NCI-H1048 (cell line): ENCODE measurements at regions not wholly inside any gene's neighbourhood (a gene's known extent, or its start where the extent isn't known, plus 50 kb on each side); places are given as distances from the start of the nearest gene placed in this dataset.

Source experiments
- DNase-seq: peaks from one replicate; lab custom pipeline; 2025; lab: John Stamatoyannopoulos, UW

GRCh38 chr21:28233536-28234220, 759.0 kb downstream of the LTN1 start:
- no peak for DNase-seq

GRCh38 chr21:28230559-28230958, 762.1 kb downstream of the LTN1 start:
- no peak for DNase-seq

GRCh38 chr21:28229814-28230213, 762.9 kb downstream of the LTN1 start:
- no peak for DNase-seq

DNA sequence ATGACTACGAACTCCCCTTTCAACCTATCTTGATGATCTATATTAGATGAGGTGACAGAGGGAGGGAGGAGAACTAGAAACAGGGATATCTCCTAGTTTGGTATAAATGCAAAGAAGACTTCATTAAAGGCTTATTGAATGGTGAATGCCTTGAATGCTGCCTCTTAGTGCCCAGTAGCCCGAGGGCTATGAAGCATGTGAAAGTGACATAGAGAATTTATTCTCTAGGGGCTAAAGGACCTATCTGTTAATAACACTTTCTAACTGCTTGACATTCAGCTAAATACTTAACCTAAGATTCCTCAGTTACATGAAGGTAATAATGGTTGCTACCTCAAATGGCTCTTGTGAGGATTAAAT, 764.1 kb downstream of the LTN1 start:
- DNase-seq = no peak

- DNase-seq = no peak
Observed at GRCh38 chr21:28227881-28228635, 764.6 kb downstream of the LTN1 start.

DNA sequence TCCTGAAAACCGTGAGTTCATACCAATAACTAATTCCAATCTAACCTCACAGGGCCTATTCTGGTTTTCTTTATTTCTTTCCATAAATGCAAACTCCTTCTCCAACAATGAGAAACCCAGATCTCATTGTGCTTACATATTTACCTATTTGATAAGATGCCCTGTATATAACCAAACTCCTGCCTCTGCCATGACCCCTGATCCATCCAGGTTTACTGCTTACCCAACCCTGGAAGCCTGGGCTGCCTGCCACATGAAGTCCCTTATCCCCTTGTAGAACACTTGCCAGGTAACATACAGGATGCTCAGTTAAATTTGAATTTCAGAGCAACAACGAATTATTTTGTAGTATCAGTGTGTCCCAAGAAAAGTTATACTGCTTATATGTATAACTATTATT, 766.1 kb downstream of the LTN1 start:
- DNase-seq = no peak

GRCh38 chr21:28224191-28224726, 768.4 kb downstream of the LTN1 start:
- DNase-seq = no peak

GRCh38 chr21:28221984-28222383, 770.7 kb downstream of the LTN1 start:
- DNase-seq = no peak

DNA sequence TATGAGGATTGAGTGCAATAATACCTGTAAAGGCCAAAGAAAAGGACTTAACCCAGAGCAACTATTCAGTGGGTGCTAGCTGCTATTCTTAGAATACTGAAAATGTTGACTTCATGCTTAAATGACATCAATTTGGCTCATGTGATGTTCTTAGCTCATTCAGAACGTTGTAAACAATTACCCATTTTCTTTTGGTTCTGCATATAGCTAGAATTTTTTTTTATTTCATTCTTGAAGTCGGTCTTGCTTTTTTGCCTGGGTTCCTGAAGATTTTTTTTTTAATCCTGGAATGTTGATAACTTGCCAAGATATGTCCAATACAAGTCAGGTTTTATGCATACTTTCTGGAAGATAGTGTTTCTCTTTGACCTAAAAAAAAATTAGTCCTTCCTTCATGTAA, 772.0 kb downstream of the LTN1 start:
- no peak for DNase-seq

DNA sequence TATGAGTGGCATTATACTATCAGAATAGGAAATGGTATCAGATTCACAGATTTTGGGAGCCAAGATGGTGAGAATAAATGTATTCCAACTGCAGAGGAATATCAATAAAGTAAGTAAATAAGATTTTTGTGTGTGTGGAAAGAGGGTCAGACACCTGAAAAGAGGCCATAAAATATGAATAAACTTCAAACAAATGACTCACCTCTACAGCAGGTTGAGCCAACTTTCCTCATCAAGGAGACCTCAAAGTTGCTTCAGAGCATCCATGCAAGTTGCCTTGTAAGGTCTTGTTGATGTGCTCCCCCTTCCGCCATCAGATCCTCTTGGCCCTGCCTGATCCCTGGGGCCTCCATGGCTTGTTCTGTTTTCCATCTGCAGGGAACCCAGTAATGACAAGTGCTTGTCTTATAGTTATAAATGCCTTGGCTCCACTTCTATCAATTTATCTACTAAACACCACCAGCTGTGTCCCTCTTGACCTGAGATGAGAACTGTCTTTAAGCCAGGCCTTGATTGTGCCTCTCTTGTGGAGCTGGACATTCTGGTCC, 775.6 kb downstream of the LTN1 start:
- no peak for DNase-seq

- no peak for DNase-seq
Observed at GRCh38 chr21:28215214-28215954, 777.3 kb downstream of the LTN1 start.

GRCh38 chr21:28214786-28215185, 777.9 kb downstream of the LTN1 start:
- DNase-seq = no peak

DNA sequence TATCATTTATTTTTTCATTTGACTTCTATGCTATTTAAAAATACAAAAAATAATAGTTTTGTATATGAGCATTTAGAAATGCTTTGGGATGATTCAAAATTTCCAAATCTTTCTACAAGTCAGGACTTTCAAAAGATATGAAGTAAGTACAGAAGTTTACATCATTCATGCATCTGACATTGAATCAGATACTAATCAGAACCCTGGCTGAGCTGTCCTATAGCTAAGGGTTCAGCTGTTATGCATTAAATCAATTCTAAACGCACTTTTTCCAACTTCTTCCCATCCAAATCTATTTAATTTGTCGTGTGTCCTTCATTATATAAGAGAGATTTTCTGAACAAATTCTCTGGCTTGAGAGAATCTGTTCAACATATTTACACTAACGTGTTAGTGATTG, 779.4 kb downstream of the LTN1 start:
- no peak for DNase-seq

DNA sequence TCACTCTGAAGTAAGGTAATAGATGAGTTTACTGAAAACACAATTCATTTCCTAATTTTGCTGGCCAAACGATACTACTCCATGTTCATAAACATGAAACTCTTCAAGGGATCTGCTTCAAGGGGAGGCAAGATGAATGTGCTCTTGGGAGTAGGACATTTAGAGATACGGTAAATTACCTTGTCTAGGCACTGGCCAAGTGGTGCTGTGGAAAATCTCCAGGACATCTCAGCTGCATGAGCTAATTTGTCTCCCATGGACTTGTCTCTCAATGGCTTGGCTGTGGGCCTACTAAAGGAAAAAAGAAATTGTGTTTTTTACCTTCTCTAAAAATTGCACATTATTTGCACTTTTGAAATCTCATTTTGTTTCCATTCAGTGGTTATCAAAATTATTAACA, 780.6 kb downstream of the LTN1 start:
- no peak for DNase-seq

DNA sequence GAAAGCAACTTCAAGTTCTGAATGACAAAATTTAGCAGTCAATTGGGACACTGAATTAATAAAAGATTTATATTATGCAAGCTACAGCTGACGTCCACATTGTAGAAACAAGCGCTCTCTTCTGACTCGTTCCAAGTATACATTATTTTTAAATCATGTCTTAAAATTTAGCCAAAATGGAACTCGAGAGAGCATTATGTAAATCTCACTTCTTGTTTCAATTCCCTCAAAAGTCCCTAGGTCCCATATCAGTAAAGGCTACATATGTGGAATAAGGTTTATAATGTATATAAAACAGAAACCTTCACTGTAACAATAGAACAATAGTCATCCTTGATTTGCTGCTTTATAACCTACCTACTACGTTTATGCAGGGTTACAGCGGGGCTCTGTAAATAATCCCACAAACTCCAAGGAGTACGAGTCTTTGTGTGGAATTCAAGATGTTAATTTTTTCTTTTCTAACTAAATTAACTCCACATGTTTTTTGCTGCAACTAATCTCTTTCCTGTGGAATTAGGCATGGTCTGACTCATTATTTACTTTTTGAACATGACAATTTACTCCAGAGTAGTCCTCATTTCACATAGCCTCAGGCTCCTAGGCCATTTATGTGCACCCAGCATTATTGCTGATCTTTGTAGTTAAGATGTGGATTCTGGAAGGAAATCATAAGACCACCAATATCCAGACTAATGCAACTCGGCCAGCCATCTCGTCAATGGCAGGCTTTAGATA, 785.1 kb downstream of the LTN1 start:
- DNase-seq = no peak

GRCh38 chr21:28200726-28201125, 792.0 kb downstream of the LTN1 start:
- DNase-seq = no peak

- no peak for DNase-seq
Observed at GRCh38 chr21:28196981-28197380, 795.7 kb downstream of the LTN1 start.

DNA sequence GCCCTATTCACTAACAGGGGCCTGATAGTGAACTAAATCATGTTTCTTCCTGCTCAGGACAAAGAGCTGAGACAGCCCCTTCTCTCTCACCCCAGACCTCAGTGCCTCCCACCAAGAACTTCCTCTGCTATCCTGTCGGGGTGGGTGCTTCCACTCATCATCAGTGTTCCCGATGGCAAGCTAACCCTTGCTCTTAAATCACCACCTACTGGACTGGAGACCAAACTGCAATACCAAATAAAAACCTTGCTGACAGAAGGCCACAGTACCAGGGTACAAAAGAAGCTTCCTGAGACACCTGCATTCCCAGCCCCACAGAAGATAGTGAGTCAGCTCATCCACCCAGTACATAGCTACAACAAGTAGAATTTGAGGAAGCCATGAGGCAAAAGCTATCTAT, 799.5 kb downstream of the LTN1 start:
- no peak for DNase-seq

GRCh38 chr21:28186604-28187003, 806.1 kb downstream of the LTN1 start:
- DNase-seq = no peak

- no peak for DNase-seq
Observed at GRCh38 chr21:28181730-28182129, 810.9 kb downstream of the LTN1 start.

DNA sequence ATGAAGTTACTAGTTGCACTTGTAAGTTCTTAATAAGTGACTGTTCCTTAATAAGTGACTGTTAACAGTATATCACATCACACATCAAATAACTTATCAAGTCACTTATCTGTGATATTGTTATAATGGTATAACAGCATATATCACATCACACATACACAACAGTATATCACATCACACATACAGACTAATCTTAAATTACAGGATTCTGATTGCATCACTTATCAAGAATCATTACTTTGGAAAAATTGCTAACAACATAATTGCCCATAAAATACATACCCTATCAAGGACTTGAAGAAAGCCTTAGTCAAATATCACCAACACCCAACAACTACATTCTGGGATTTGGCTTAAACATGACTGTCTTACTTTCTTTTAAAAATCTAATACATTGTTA, 813.5 kb downstream of the LTN1 start:
- DNase-seq = no peak

GRCh38 chr21:28177124-28177523, 815.6 kb downstream of the LTN1 start:
- no peak for DNase-seq
